ENCODE measurements at regions not wholly inside any gene's neighbourhood (a gene's known extent, or its start where the extent isn't known, plus 50 kb on each side); places are given as distances from the start of the nearest gene placed in this dataset.
A peak's percentile ranks its signal among the peaks of the same experiment; 100 is the strongest.

DNA sequence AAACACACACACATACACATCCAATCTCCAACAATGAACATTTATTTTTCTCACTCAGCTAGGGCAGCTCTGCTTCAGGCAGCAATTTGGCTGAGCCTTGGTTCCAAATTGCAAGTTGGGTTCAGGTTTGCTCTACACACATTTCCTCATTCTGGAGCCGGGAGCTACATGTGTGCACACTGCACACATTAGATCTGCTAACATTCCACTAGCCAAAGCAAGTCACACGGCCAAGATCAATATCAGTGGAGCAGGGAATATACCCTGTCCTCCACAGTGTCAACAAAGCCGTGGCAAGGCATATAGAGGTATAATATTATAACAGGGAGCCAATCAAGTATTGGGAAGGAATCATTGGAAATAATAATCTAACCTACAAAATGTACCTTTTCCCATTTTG, 57.5 kb upstream of the PPP1R3C start:
- Histone ChIP-seq H3K27ac (no peak overlapping the region), H3K27me3 (no peaks in the 10 kb centered on the region), H3K4me3 (no peak overlapping the region), H3K9me3 (no peaks in the 10 kb centered on the region), H3K4me1 (peaks cover 0 to 7% (median 0%) of the 10 kb centered on the region in 4 donors), H3K36me3 (no peaks in the 10 kb centered on the region)
- no peak for TF ChIP-seq POLR2A (IDR thresholded peaks at IDR 0.05)
- TF ChIP-seq, protein P1, sequence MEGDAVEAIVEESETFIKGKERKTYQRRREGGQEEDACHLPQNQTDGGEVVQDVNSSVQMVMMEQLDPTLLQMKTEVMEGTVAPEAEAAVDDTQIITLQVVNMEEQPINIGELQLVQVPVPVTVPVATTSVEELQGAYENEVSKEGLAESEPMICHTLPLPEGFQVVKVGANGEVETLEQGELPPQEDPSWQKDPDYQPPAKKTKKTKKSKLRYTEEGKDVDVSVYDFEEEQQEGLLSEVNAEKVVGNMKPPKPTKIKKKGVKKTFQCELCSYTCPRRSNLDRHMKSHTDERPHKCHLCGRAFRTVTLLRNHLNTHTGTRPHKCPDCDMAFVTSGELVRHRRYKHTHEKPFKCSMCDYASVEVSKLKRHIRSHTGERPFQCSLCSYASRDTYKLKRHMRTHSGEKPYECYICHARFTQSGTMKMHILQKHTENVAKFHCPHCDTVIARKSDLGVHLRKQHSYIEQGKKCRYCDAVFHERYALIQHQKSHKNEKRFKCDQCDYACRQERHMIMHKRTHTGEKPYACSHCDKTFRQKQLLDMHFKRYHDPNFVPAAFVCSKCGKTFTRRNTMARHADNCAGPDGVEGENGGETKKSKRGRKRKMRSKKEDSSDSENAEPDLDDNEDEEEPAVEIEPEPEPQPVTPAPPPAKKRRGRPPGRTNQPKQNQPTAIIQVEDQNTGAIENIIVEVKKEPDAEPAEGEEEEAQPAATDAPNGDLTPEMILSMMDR (IDR thresholded peaks at IDR 0.05) = no peak
- TF ChIP-seq EP300 (IDR thresholded peaks at IDR 0.05) = no peak
- no peak for DNase-seq (ENCODE audit: low spot score in 2 of 2)
- 76 to 78% methylated on average over 3 of the region's 3 CpGs for WGBS, 2 donors

DNA sequence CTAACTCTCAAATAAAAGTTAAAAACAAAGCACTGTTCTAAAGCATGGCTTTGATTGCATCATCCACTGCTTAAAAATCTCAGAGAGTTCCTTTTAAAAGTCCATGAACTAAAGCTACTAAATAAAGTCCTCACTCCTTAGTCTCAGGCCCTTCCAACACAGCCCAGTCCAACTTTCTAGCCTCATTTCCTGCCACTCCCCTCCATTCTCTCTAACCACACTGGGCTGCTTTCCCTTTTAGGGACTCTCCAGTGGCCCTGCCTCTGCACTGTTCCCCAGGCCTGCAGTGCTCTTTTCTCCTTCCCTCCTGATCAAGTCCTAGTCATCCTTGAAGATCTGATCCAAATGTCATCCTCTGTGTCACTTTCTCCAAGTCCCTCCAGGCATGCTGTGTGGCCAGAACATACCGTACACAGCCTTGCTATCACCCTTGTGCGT, 56.9 kb upstream of the PPP1R3C start:
- Histone ChIP-seq H3K27me3 (no peaks in the 10 kb centered on the region), H3K36me3 (no peaks in the 10 kb centered on the region), H3K9me3 (no peaks in the 10 kb centered on the region), H3K4me3 (no peak overlapping the region), H3K4me1 (peaks cover 0 to 7% (median 0%) of the 10 kb centered on the region in 4 donors), H3K27ac (no peak overlapping the region)
- DNase-seq (ENCODE audit: low spot score in 2 of 2) = peak in 1 of 2 donors; percentile 21
- WGBS, 2 donors = 83 to 87% methylated on average over 2 of the region's 2 CpGs
- TF ChIP-seq, protein P1 (IDR thresholded peaks at IDR 0.05) = no peak
- TF ChIP-seq EP300 (IDR thresholded peaks at IDR 0.05) (no peak), POLR2A (IDR thresholded peaks at IDR 0.05) (no peak)

DNA sequence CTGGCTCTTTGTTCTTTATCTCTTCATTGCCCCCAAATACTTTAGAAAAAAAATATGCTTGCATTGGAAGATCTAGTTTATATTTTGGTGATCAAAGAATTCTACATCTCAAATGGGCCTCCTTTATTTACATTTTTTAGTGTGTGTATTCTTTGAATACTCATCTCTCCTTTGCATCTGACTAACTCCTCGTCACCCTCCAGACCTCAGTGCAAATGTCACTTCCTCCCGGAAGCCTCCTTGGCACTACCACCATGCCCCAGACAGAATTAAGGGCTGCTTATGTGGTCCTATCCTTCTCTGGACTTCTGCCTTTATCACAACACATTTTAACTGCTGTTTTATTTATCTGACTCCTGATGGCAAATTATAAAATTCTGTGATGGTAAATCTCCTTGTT, 52.0 kb upstream of the PPP1R3C start:
- no peaks in the 10 kb centered on the region for H3K36me3 ChIP-seq
- no peak overlapping the region for H3K27ac ChIP-seq
- H3K27me3 ChIP-seq = no peaks in the 10 kb centered on the region
- TF ChIP-seq, protein P1 (IDR thresholded peaks at IDR 0.05) = no peak
- no peak for TF ChIP-seq EP300 (IDR thresholded peaks at IDR 0.05)
- TF ChIP-seq POLR2A (IDR thresholded peaks at IDR 0.05) = no peak
- H3K9me3 ChIP-seq = no peaks in the 10 kb centered on the region
- no peak overlapping the region for H3K4me3 ChIP-seq
- H3K4me1 ChIP-seq = peaks cover 0 to 2% (median 0%) of the 10 kb centered on the region in 4 donors
- DNase-seq (ENCODE audit: low spot score in 2 of 2) = no peak
- 43 to 57% methylated on average over 2 of the region's 2 CpGs for WGBS, 2 donors

DNA sequence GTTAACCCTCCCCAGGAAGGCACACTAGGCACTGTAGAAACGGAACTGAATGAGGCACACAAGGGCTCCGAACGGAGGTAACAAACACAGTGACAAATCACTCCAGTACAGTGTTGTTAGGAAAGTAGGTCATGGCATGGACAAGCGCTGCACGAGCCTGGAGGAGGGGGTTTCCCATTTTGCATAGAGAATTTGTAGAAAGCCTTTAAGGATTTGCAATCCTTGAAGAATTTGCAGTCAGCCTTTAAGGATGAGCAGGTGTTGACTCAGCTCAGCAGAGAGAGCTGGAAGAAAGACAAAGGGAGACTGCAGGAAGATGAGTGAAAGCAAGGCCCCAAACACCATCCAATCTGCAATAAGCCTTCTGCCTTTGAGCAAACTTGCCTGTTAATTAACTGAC, 51.1 kb upstream of the PPP1R3C start:
- no peak overlapping the region for H3K4me3 ChIP-seq
- H3K4me1 ChIP-seq = no peaks in the 10 kb centered on the region
- 50 to 56% methylated on average over 5 of the region's 5 CpGs for WGBS, 2 donors
- no peaks in the 10 kb centered on the region for H3K27me3 ChIP-seq
- H3K9me3 ChIP-seq = no peaks in the 10 kb centered on the region
- no peak overlapping the region for H3K27ac ChIP-seq
- no peak for DNase-seq (ENCODE audit: low spot score in 2 of 2)
- TF ChIP-seq POLR2A (IDR thresholded peaks at IDR 0.05) (no peak), EP300 (IDR thresholded peaks at IDR 0.05) (no peak)
- TF ChIP-seq, protein P1 (IDR thresholded peaks at IDR 0.05) = no peak
- H3K36me3 ChIP-seq = no peaks in the 10 kb centered on the region

DNA sequence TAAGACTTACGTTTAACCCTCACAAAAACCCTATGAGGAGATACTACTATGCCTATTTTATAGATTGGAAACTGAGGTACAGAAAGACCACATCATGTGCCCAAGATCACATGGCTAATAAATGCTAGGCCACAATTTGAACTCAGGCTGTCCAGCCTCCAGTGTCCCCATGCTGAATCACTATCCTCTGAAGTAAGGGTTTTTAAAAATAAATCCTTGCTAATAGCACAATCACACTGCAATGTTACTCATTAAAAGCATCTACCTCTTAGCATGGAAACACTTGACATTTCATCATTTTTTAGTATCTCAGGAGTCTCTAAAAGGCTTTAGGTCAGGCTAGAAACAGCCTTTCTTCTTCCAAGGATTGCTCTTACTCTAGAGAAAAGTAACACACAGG, 50.0 kb upstream of the PPP1R3C start:
- Histone ChIP-seq H3K36me3 (no peaks in the 10 kb centered on the region), H3K4me1 (no peaks in the 10 kb centered on the region), H3K9me3 (no peaks in the 10 kb centered on the region), H3K4me3 (no peak overlapping the region), H3K27me3 (no peaks in the 10 kb centered on the region), H3K27ac (no peak overlapping the region)
- no peak for DNase-seq (ENCODE audit: low spot score in 2 of 2)
- TF ChIP-seq POLR2A (IDR thresholded peaks at IDR 0.05) (no peak), EP300 (IDR thresholded peaks at IDR 0.05) (no peak)
- TF ChIP-seq, protein P1 (IDR thresholded peaks at IDR 0.05) = no peak
- WGBS, 2 donors = 97 to 100% methylated on average over 1 of the region's 1 CpG

Data from tibial nerve (tissue), 4 donors.